Frontal cortex (tissue), 3 donors: ENCODE measurements at regions not wholly inside any gene's neighbourhood (a gene's known extent, or its start where the extent isn't known, plus 50 kb on each side); places are given as distances from the start of the nearest gene placed in this dataset.
A peak's percentile ranks its signal among the peaks of the same experiment; 100 is the strongest.
"Not testable (repeated sequence)": the region's sequence is repeated elsewhere in the genome, so short reads cannot be mapped to it uniquely, and the experiment has no call there.

ENCODE experiments used
- DNase-seq, 2 donors: peaks; one replicate each; pipeline ENCODE4 v3.0.0; 2012; ENCODE audit warnings: low spot score in 2 of 2
- FAIRE-seq: peaks from 2 replicates; lab custom pipeline; 2012; peaks lifted over from hg19 to GRCh38; lab: Jason Lieb, UNC
- donor health status: control.
- donor health status: control.
- donor health status: control.

DNA sequence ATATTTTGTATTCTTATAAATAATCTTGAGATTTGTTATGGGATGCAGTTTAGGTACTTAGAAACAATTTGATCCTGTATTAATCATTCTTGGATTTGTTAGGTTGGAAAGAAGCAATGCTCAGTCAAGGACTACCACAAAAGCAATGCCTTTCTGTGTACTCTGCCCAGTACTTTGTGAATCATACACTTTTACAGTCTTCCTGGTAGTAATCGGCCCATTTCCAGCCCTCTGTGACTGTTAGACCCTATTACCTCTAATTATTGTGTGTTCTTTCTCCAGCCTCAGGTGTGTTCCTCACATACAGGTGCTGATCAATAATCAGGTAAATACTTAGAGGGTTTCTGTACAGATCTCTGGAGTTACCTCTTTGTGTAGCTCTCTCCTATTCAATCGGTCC lies 609.0 kb downstream of the KCNH5 start:
- FAIRE-seq (no peak), DNase-seq (no peak)

DNA sequence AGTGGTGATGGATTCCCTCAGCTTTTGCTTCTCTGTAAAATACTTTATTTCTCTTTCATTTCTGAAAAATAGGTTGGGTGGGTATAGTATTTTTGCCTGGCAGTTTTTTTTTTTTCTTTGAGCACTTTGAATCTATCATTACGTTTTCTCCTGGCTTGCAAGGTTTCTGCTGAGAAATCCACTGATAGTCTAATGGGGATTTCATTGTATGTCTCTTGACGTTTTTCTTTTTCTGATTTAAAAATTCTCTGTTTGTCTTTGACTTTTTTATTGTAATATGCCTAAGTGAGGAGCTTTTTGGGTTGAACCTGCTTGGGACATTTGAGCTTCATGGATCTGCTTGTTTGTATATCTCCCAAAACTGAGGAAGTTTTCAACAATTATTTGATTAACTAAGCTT lies 606.0 kb downstream of the KCNH5 start:
- no peak for FAIRE-seq

DNA sequence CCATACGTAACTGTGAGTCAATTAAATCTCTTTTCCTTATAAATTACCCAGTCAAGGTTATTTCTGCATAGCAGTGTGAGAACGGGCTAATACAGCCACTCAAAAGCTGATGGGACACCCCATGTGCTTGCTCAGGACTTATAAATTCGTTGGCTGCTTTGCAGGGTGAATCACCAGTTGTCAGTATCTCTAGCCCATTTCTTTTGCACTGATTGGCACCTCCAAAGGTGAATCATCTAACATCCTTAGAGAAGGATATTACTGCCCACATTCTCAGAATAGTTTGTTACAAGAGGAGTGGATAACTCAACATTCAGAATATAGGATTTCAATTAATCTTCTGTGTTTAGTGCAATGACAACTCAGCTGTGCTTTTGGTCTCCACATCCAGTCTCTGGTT lies 601.5 kb downstream of the KCNH5 start:
- DNase-seq (no peak), FAIRE-seq (no peak)

More for the DNA sequence above, 606.0 kb downstream of the KCNH5 start:
- no peak for DNase-seq

DNA sequence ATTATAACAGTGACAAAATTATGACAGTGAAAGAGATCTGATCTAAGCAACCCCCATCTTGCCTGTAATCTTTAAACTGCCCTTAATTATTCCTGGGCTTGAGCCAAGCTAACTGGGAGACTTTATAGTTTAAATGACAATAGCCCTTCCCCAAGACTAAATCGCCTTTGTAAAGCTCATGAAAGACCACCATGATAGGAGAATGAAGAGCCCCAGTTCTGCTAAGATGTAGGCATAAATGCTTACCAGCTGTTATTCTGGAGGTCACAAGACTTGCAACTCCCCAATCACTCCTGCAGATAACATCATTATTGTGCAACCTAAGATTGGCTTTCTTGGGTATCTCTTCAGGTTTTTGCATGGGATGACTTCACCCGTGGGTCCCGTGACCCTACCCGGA lies 599.7 kb downstream of the KCNH5 start:
- no peak for DNase-seq
- FAIRE-seq: no peak

DNA sequence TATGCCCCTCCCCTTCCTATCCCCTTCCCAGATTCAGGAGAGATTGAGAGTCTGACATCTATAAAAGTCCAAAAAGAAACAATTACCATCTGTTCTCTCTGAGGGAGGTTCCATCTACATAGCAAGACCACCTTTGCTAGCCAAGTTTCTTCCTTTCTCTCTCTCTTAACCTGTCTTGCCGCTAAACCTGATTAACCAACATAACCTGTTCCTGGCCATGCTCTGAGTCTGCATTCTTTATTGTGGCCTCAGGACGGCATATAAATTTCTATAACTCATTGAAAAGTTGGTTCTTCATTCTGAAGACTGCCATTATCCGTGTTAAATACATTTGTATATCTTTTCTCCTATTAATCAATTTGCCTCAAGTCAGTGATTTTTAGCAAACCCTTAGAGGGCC lies 594.0 kb downstream of the KCNH5 start:
- DNase-seq (no peak), FAIRE-seq (no peak)

DNA sequence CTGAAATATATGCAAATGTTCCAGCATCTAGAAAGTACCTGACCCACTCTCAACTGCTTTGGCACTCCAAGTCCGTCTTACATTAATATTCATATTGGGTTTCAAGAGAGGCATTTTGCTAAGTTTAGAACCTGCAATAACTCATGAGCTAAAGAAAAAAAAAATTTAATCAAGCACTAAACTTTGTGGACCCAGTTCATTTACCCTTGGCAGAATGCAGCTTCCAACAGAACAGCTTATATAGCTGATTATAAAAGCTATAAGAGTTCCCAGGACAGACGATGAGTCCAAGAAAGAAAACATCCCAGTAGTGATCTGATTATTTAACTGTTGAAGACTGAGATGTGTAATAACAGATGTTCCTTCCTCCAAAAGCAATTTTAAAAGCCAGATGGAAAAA lies 592.0 kb downstream of the KCNH5 start:
- FAIRE-seq (no peak), DNase-seq (no peak)

DNA sequence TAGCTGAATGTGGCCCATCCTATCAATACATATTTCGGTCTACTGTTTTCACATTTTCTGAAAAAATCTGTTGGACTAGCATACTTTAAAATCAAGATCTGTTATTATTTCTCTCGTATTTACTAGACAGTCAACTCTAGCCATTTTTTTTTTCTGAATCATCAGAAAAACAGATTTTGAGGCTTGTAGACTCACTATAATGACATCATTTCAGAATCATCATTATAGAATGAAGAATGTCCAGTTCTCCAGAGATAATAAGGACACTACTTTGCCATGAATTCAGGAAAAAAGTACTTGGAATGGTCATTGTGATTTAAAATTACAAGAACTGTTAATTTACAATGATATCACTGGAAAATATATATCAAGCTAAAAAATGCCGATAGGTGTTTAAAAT lies 589.8 kb downstream of the KCNH5 start:
- FAIRE-seq (no peak), DNase-seq (no peak)

DNA sequence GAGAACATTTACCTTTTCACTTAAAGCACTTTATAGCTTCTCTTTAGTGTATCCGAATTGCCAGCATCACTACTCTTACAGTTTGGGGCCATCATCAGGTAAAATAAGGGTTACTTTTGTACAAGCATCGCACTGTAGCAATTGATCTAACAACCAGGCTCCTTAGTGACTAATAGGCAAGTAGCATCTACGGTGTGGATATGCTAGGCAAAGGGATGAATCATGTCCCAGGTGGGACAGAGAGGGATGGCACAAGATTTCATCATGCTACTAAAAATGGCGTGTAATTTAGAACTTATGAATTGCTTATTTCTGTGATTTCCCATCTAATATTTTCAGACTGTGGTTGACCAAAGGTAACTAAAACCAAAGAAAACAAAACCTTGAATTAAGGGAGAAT lies 582.3 kb downstream of the KCNH5 start:
- FAIRE-seq (no peak), DNase-seq (no peak)

DNA sequence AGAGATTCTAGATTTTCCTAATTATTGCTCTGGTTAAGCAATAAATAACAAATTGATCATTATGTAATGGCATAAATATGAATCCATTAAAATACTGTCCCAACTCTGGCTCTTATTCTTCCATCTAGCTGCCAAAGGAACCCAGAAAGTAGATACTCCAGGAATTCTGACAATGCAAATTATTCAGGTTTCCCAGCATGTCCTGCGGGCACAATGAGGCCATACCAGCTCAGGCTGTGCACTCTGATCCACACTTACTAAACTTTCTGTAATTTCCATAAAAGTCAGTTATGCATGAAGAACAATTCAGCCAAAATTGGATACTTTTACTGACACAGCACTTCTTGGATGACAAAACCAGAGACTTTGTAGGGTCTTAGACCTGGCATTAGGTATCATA lies 576.3 kb downstream of the KCNH5 start:
- no peak for FAIRE-seq

DNA sequence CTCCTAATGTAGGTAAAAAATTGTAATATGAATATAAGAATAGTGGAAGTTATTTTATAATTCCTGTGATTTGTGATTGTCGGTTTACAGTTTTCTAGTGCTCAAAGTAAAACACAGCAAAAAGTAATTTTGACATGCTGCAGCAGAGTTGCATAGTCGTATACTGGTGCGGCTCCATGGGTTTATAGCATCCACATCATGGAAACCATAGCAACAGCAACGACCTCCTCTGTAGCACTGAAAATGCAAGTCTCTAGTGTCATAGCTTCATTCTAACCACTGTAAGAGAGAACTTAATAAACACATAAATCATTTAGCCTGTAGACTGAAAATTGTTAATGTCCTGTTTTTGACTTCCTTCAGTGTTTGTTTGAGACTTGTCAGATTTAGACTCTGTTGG lies 574.3 kb downstream of the KCNH5 start:
- DNase-seq (no peak), FAIRE-seq (no peak)

More for the DNA sequence above, 576.3 kb downstream of the KCNH5 start:
- no peak for DNase-seq

DNA sequence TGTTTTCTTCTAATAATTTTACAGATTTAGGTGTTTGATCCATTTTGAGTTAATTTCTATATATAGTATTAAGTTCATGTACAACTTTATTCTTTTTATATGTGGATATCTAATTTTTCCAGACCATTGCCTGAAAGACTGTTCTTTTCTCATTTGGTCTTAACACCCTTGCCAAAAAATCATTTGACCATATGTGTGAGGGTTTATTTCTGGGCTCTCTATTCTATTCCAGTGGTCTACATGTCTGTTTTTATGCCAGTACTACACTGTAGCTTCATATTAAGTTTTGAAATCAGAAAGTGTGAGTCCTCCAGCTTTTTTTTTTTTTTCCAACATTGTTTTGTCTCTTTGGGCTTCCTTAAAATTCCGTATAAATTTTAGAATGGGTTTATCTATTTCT lies 554.1 kb downstream of the KCNH5 start:
- DNase-seq (no peak), FAIRE-seq (peak; percentile 24)

DNA sequence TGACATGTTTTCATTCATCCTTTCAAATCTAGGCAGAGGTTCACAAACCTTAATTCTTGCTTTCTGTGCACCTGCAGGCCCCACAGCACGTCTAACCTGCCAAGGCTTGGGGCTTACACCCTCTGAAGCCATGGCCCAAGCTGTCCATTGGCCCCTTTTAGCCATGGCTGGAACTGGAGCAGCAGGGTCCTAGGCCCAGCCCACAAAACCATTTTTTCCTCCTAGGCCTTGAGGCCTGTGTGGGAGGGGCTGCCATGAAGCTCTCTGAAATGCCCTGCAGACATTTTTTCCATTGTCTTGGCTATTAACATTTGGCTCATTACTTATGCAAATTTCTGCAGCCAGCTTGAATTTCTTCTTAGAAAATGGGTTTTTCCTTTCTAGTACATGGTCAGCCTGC lies 547.5 kb downstream of the KCNH5 start:
- DNase-seq (no peak), FAIRE-seq (no peak)

DNA sequence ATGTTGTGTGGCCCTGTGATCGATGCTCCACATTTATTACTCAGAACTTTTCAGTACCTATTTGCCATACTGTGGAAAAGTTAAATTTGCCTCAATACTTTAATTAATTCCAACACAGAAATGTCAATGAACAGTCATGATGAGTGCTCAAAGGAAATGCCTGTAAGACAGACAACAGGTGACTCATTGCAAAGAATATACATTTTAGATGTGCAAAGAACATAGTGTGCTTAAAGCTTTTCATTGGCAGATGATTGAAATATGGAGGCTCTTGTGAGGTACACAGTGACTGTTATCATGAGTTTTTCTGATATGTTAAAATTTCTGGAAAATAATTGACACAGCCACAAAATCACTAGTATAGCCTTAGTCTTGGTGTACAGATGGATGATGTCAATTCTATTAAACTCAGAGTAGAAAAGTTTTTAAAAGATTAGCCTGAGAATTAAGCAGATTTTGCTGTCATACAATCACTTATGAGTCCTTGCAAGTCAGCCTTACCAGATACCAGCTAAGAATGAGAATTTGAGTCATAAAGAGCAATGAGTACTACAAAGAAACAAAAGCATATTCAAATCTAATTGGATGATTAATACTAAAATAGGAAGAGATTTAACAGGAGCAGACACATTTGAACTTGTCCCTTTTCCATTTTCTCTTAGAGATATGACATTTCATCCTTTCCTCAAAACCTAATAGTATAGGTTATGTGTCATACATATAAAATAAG lies 544.1 kb downstream of the KCNH5 start:
- FAIRE-seq (no peak), DNase-seq (no peak)

DNA sequence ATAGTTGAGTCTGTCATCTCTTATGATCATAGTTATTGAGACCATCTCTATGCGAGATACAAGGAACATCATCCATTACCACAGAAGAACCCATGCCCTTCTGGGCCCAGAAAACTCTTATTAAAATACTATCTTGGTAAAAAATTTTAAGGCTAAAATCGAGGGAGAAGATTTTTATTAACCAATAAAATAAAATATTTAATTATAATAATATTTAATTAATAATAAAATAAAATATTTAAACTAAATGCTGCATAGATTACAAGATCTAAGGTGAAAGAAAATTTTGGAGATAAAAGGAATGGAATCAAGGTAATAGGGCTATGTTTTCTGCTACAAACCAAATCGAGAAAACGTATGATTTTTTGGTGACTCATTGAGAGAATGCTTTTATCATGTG lies 540.2 kb downstream of the KCNH5 start:
- FAIRE-seq (no peak), DNase-seq (no peak)

DNA sequence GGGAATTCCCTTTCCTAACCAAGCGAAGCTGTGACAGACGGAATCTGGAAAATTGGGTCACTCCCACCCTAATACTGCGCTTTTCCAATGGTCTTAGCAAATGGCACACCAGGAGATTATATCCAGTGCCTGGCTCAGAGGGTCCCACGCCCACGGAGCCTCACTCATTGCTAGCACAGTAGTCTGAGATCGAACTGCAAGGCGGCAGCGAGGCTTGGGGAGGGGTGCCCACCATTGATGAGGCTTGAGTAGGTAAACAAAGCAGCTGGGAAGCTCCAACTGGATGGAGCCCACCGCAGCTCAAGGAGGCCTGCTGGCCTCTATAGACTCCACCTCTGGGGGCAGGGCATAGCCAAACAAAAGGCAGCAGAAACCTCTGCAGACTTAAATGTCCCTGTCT lies 523.9 kb downstream of the KCNH5 start:
- not testable (repeated sequence) for FAIRE-seq, DNase-seq

DNA sequence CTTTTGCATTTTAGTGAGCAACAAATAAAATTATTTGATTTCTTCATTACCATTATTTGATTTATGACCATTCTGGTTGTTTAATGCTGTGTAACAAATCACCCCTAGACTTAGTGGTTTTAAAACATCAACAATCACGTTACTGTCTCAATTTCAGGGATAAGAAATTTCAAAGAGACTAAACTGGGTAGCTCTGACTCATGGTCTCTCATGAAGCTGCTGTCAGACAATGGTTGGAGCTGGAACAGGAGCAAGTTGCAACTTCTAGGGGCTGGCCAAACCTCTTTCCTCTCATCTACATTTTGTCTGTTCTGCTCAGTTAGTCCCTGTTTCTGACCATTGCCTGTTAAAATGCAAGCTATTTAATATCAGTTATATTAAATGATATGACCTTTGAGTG lies 517.0 kb downstream of the KCNH5 start:
- FAIRE-seq (no peak), DNase-seq (no peak)

DNA sequence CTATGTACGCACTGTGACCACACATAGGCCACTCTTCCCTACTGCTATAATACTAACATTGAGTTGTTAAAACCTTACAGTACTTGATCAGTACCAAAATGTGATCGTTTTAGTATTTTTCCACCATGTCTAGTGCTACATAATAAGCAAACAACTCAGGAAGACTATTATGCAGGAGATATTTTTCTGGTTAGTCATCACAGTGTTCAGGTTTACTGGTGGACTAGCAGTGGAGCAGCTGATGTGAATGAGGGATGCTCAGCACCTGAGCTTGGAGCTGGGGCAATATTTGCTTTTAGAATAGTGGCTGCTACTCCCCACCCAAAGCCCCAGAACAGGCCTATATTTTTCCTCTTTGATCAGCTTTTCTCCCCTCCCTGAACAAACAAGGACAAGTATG lies 513.1 kb downstream of the KCNH5 start:
- FAIRE-seq: no peak
- no peak for DNase-seq

DNA sequence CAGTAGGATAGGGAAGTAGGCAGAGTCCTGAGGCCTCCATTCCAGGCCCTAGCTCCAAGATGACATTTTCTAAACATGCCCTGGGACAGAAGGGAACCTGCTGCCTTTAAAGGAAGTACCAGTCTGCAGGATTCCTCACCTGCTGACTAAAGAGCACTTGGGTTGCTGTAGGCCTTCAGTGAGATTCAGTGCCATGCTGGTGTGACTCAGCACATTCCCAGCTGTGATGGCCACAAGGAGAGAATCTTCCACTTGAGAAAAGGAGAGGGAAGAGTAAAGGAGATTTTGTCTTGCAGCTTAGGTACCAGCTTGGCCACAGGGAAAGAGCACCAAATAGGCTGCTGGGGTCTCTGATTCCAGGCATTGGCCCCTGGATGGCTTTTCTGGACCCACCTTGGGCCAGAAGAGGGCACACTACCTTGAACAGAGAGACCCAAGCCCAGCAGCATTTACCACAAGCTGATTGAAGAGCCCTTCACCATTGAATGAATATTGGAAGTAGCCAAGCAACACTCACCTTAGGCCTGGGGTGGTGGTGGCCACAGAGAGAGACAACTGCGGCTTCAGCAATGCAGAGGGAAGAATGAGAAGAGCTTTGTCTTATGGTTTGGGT lies 498.3 kb downstream of the KCNH5 start:
- no peak for DNase-seq
- no peak for FAIRE-seq

DNA sequence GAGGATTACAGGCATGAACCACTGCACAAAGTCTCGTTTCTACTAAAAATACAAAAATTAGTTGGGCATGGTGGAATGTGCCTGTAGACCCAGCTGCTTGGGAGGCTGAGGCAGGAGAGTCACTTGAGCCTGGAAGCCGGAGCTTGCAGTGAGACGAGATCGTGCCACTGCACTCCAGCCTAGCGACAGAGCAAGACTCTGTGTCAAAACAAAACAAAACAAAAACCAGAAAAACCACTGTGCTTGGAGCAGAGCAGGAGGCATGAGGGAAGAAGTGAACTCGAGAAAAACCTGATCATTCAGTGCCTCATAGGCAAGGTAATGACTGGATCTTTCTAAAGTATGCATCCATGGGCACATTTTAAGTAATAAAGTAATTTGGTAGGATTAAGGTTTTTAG lies 487.8 kb downstream of the KCNH5 start:
- DNase-seq (no peak), FAIRE-seq (no peak)

DNA sequence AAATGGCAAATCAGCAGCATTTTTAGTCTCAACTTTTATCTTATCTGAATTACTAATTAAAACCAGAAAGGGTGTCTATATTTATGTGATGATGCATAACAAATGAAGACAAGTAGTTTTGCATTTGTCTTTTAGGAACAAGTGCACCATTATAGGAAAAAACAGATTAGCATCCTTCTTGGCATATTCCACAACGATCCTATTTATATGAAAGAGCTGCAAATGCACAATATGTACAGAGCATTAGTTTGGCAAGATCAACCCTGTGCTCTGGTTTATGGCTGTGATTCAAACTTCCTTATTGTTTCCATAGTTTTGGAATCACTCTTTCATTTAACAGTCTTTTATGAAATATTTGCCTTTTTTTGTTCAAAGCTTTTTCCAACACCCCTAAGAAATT lies 486.8 kb downstream of the KCNH5 start:
- no peak for DNase-seq
- FAIRE-seq: no peak

DNA sequence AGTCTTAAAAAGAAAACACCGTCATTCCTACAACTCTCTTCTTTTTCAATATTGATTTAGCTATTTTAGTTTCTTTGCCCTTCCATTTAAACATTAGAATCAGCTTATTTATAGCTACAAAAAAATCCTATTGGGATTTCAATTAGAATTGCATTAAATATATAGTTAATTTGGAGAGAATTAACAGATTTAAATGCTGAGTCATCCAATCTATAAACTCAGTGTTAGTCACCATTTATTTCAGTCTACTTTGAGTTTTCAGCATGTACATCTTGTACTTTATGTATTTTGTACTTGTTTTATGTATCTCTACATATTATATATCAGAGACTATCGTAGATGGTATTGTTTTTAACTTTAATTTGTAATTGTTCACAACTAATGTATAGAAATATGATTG lies 460.0 kb downstream of the KCNH5 start:
- DNase-seq (no peak), FAIRE-seq (no peak)

DNA sequence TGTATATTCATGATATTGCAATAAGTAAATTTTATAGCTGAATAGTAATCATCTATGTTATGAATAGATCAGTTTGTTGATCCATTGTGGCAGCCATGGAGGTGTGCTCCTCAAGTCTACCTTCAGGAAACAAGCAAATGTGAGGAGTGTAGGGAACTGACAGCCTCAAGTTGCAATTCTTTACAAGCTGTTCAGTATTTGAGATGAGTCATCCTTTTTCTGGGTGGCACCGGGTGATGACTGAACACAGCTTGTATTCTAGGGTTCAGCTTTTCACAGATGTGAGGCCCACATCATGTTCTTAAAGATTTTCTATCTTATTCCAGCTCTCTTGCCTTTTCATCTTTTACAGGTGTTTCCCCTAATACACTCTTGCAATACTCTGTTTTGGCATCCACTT lies 452.4 kb downstream of the KCNH5 start:
- FAIRE-seq (no peak), DNase-seq (no peak)
